ENCODE measurements at regions not wholly inside any gene's neighbourhood (a gene's known extent, or its start where the extent isn't known, plus 50 kb on each side); places are given as distances from the start of the nearest gene placed in this dataset.

DNA sequence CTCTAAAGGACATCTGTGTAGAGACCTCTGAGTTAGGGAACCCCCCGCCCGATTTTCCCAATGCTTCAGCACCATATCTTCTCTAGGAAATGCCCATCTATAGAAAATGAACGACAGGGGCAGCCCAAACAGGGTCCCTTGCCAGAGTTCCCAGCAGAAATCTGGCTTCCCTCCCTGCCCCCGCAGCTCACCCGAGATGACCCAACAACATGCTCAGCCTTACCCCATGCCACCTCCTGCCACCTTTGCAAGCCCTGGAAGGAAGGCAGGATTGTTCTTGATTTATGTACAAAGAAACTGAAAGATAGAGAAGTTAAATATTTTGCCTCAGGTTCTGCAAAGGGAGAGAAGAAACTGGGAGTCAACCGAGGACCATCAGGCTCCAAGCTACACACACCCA, 105.6 kb upstream of the UQCRFS1 start:
- no peaks in the 10 kb centered on the region for H3K9me3 ChIP-seq
- no peaks in the 10 kb centered on the region for H3K4me1 ChIP-seq
- H3K27ac ChIP-seq = no peak overlapping the region
- no peak overlapping the region for H3K4me3 ChIP-seq
- TF ChIP-seq CTCF (IDR thresholded peaks at IDR 0.05) (no peak), POLR2A (IDR thresholded peaks at IDR 0.05) (no peak)
- H3K27me3 ChIP-seq = no peaks in the 10 kb centered on the region
- DNase-seq = no peak
- H3K36me3 ChIP-seq = no peaks in the 10 kb centered on the region

DNA sequence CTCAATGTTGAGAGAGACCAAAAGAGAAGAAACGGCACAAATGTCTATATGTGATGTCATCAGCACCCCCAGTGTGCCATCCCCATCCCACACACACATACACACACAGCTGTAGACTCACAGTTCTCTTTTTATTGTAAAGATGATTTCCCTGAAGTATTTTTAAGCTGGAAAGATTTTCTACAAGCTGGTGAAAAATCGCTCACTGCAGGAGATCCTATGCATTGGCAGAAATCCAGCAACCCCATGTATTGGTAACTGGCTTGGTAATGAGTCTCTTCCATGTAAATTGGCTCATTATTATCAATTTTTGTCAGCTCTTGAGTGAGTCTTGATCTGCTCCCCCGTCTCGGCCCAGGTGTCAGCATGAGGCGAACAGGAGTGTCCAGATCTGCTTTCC, 107.1 kb upstream of the UQCRFS1 start:
- Histone ChIP-seq H3K9me3 (no peaks in the 10 kb centered on the region), H3K4me1 (no peaks in the 10 kb centered on the region), H3K27me3 (no peaks in the 10 kb centered on the region), H3K27ac (no peak overlapping the region), H3K4me3 (no peak overlapping the region), H3K36me3 (no peaks in the 10 kb centered on the region)
- TF ChIP-seq POLR2A (IDR thresholded peaks at IDR 0.05) = no peak
- TF ChIP-seq CTCF (IDR thresholded peaks at IDR 0.05) = no peak
- DNase-seq = no peak

GRCh38 chr19:29320618-29321017, 107.7 kb upstream of the UQCRFS1 start:
- no peaks in the 10 kb centered on the region for H3K36me3 ChIP-seq
- H3K9me3 ChIP-seq = no peaks in the 10 kb centered on the region
- TF ChIP-seq POLR2A (IDR thresholded peaks at IDR 0.05) (no peak), CTCF (IDR thresholded peaks at IDR 0.05) (no peak)
- no peak for DNase-seq
- no peaks in the 10 kb centered on the region for H3K4me1 ChIP-seq
- H3K27ac ChIP-seq = no peak overlapping the region
- no peak overlapping the region for H3K4me3 ChIP-seq
- H3K27me3 ChIP-seq = no peaks in the 10 kb centered on the region

DNA sequence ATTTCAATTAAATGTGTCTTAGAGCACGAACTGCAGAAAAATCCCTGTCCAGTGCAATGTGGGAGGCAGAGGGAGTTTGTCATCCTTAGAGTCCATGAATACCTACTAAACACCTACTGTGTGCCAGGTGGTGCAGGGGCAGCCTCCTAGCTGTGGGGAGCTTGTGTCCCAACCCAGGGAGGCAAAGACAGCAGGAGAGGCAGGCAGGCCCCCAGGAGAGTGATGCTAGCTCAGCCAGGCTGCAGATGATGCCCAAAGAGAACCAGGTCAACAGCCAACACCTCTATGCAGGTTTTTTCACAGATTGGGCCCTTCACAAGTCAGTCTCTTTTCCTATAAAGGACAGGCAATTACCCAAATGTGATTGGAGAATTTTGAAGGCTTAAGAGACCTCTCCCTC, 108.2 kb upstream of the UQCRFS1 start:
- no peaks in the 10 kb centered on the region for H3K4me1 ChIP-seq
- no peaks in the 10 kb centered on the region for H3K9me3 ChIP-seq
- H3K4me3 ChIP-seq = no peak overlapping the region
- no peaks in the 10 kb centered on the region for H3K36me3 ChIP-seq
- DNase-seq = no peak
- no peaks in the 10 kb centered on the region for H3K27me3 ChIP-seq
- H3K27ac ChIP-seq = no peak overlapping the region
- no peak for TF ChIP-seq CTCF (IDR thresholded peaks at IDR 0.05)

DNA sequence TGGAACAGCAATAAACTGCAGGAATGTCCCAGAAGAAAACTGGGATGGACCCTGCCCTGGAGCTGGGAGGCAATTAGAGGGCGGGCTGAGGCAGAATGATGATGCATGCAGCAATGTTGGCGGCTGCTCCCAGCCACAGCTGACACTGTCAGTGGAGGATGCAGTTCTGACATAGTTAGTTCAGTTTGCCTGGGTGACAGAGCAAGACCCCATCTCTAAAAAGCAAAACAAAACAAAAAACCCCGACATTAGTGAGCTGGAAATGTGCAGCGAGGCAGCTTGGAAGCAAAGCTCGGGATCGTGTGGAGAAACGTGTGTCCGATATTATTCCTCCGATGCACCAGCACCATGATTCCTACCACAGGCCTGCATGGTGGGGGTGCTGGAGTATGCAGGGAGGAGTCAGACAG, 110.1 kb upstream of the UQCRFS1 start:
- Histone ChIP-seq H3K27me3 (no peaks in the 10 kb centered on the region), H3K36me3 (no peaks in the 10 kb centered on the region), H3K9me3 (no peaks in the 10 kb centered on the region), H3K4me1 (no peaks in the 10 kb centered on the region), H3K27ac (no peak overlapping the region), H3K4me3 (no peak overlapping the region)
- no peak for DNase-seq
- TF ChIP-seq POLR2A (IDR thresholded peaks at IDR 0.05) (no peak), CTCF (IDR thresholded peaks at IDR 0.05) (no peak)

Data from Peyer's patch (tissue), 4 donors.